ENCODE measurements at regions not wholly inside any gene's neighbourhood (a gene's known extent, or its start where the extent isn't known, plus 50 kb on each side); places are given as distances from the start of the nearest gene placed in this dataset.

- Histone ChIP-seq H3K9me2 (replicated peaks; ENCODE audit: insufficient read depth, low read length) (no peaks in the 10 kb centered on the region), H3K79me2 (ENCODE audit: insufficient read depth, low read length) (no peaks in the 10 kb centered on the region), H3K27ac (ENCODE audit: low read depth, low read length) (no peak overlapping the region), H3K36me3 (ENCODE audit: low read length) (no peaks in the 10 kb centered on the region), H3K9ac (ENCODE audit: low read length) (no peak overlapping the region), H3K9me3 (ENCODE audit: insufficient read depth, low read length) (no peaks in the 10 kb centered on the region), H3K4me3 (ENCODE audit: insufficient read depth, low read length, poor library complexity, severe bottlenecking) (no peak overlapping the region), H3K27me3 (ENCODE audit: low read length) (no peaks in the 10 kb centered on the region), H4K20me1 (ENCODE audit: low read depth, low read length) (no peaks in the 10 kb centered on the region), H2AFZ (ENCODE audit: low read depth, low read length, severe bottlenecking) (no peak overlapping the region), H3K4me2 (ENCODE audit: low read depth, low read length, poor library complexity, severe bottlenecking) (no peak overlapping the region), H3F3A (ENCODE audit: insufficient read depth) (no peaks in the 10 kb centered on the region)
- TF ChIP-seq EZH2phosphoT487 (conservative IDR thresholded peaks at IDR 0.05; ENCODE audit: low read length) (no peak), CTCF (IDR thresholded peaks at IDR 0.05; ENCODE audit: insufficient read depth, low read length, poor library complexity, severe bottlenecking) (no peak)
Observed at GRCh38 chr3:148042663-148043445, 633.7 kb downstream of the ZIC1 start.

- no peak overlapping the region for H3K27ac ChIP-seq (ENCODE audit: low read depth, low read length)
- H3F3A ChIP-seq (ENCODE audit: insufficient read depth), result no peaks in the 10 kb centered on the region
- no peaks in the 10 kb centered on the region for H3K79me2 ChIP-seq (ENCODE audit: insufficient read depth, low read length)
- no peak overlapping the region for H3K4me3 ChIP-seq (ENCODE audit: insufficient read depth, low read length, poor library complexity, severe bottlenecking)
- no peak overlapping the region for H3K4me2 ChIP-seq (ENCODE audit: low read depth, low read length, poor library complexity, severe bottlenecking)
- no peak overlapping the region for H2AFZ ChIP-seq (ENCODE audit: low read depth, low read length, severe bottlenecking)
- H3K9ac ChIP-seq (ENCODE audit: low read length), result no peak overlapping the region
- H3K9me3 ChIP-seq (ENCODE audit: insufficient read depth, low read length), result no peaks in the 10 kb centered on the region
- no peaks in the 10 kb centered on the region for H3K36me3 ChIP-seq (ENCODE audit: low read length)
- TF ChIP-seq EZH2phosphoT487 (conservative IDR thresholded peaks at IDR 0.05; ENCODE audit: low read length) (no peak), CTCF (IDR thresholded peaks at IDR 0.05; ENCODE audit: insufficient read depth, low read length, poor library complexity, severe bottlenecking) (no peak)
- no peaks in the 10 kb centered on the region for H4K20me1 ChIP-seq (ENCODE audit: low read depth, low read length)
- H3K9me2 ChIP-seq (replicated peaks; ENCODE audit: insufficient read depth, low read length), result no peaks in the 10 kb centered on the region
- H3K27me3 ChIP-seq (ENCODE audit: low read length), result no peaks in the 10 kb centered on the region
Observed at GRCh38 chr3:148044151-148044550, 635.0 kb downstream of the ZIC1 start.

GRCh38 chr3:148054999-148055398 is 642.7 kb upstream of the AGTR1 start:
- H3K4me3 ChIP-seq (ENCODE audit: insufficient read depth, low read length, poor library complexity, severe bottlenecking), result no peak overlapping the region
- H3K9me2 ChIP-seq (replicated peaks; ENCODE audit: insufficient read depth, low read length), result no peaks in the 10 kb centered on the region
- H4K20me1 ChIP-seq (ENCODE audit: low read depth, low read length), result no peaks in the 10 kb centered on the region
- no peaks in the 10 kb centered on the region for H3F3A ChIP-seq (ENCODE audit: insufficient read depth)
- no peaks in the 10 kb centered on the region for H3K9me3 ChIP-seq (ENCODE audit: insufficient read depth, low read length)
- H3K4me2 ChIP-seq (ENCODE audit: low read depth, low read length, poor library complexity, severe bottlenecking), result no peak overlapping the region
- no peak overlapping the region for H3K9ac ChIP-seq (ENCODE audit: low read length)
- no peaks in the 10 kb centered on the region for H3K27me3 ChIP-seq (ENCODE audit: low read length)
- no peak overlapping the region for H2AFZ ChIP-seq (ENCODE audit: low read depth, low read length, severe bottlenecking)
- H3K36me3 ChIP-seq (ENCODE audit: low read length), result no peaks in the 10 kb centered on the region
- H3K27ac ChIP-seq (ENCODE audit: low read depth, low read length), result no peak overlapping the region
- no peak for TF ChIP-seq CTCF (IDR thresholded peaks at IDR 0.05; ENCODE audit: insufficient read depth, low read length, poor library complexity, severe bottlenecking)
- TF ChIP-seq EZH2phosphoT487 (conservative IDR thresholded peaks at IDR 0.05; ENCODE audit: low read length), result no peak
- H3K79me2 ChIP-seq (ENCODE audit: insufficient read depth, low read length), result no peaks in the 10 kb centered on the region
